Ascending aorta (tissue), 2 donors: ENCODE measurements at regions not wholly inside any gene's neighbourhood (a gene's known extent, or its start where the extent isn't known, plus 50 kb on each side); places are given as distances from the start of the nearest gene placed in this dataset.

ENCODE experiments used
- DNase-seq, 2 donors: peaks; one replicate each; pipeline ENCODE4 v3.0.0-alpha.2; 2019; ENCODE audit warnings: low spot score in 2 of 2
- H3K27ac ChIP-seq, 2 donors: fragments of 200-600 bp; sonication (generic); one replicate each; pipeline ENCODE4 v1.5.1; 2016 to 2017; ENCODE audit warnings: mild to moderate bottlenecking in 1 of 2
- H3K27me3 ChIP-seq: fragments of 200-600 bp; sonication (generic); one replicate; pipeline ENCODE4 v1.5.1; 2017
- H3K36me3 ChIP-seq, 2 donors: fragments of 200-600 bp; sonication (generic); one replicate each; pipeline ENCODE4 v1.5.1; 2016
- H3K4me1 ChIP-seq, 2 donors: fragments of 200-600 bp; sonication (generic); one replicate each; pipeline ENCODE4 v1.5.1; 2016 to 2017; ENCODE audit warnings: mild to moderate bottlenecking in 1 of 2
- H3K4me3 ChIP-seq, 2 donors: fragments of 200-600 bp; sonication (generic); one replicate each; pipeline ENCODE4 v1.5.1; 2016 to 2017; ENCODE audit warnings: mild to moderate bottlenecking in 1 of 2
- H3K9me3 ChIP-seq, 2 donors: fragments of 200-600 bp; sonication (generic); one replicate each; pipeline ENCODE4 v1.5.1; 2016
- CTCF ChIP-seq, 3 experiments: fragments of 200-600 bp in 2 of 3; fragments of 450-650 bp in 1 of 3; sonication (generic) in 2 of 3; IDR thresholded peaks; one replicate each; pipeline ENCODE4 v1.5.1; 2016 to 2019; ENCODE audit warnings: antibody characterized with exemption in 3 of 3, mild to moderate bottlenecking in 1 of 3, moderate library complexity in 1 of 3
- intact Hi-C: fragments of 100-400 bp; cut with DNase I; formaldehyde crosslinking; loops from one replicate; pipeline ENCODE4 v1.15.1; 2023

GRCh38 chr1:34316773-34317172 is 140.1 kb downstream of the C1orf94 start:
- Histone ChIP-seq H3K36me3 (no peaks in the 10 kb centered on the region), H3K27me3 (no peaks in the 10 kb centered on the region), H3K27ac (no peak overlapping the region), H3K4me3 (no peak overlapping the region), H3K9me3 (peaks cover 0 to 3% of the 10 kb centered on the region in 2 donors), H3K4me1 (no peaks in the 10 kb centered on the region)
- no peak for DNase-seq
- TF ChIP-seq CTCF (IDR thresholded peaks at IDR 0.05) = no peak
- intact Hi-C loops = no loop called here

DNA sequence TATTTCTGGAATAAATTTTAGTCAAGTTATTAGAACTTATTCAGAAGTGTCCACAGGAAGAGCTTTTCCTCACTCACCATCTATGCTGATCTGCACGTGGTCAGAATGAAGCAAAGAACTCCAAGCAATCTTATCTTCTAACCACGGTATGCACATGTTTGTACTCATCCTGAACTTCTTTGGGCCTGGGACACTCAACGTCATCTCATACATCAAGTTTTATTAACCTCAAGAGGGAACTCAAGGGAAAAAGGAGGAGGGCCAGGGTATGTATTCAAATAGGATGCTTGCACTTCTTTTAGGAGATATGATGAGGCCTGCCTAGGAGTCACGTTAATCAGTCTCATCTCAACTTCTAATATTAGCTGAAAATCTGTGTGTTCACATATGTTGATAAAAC is 142.5 kb downstream of the C1orf94 start:
- Histone ChIP-seq H3K4me1 (no peaks in the 10 kb centered on the region), H3K36me3 (no peaks in the 10 kb centered on the region), H3K4me3 (no peak overlapping the region), H3K27me3 (no peaks in the 10 kb centered on the region), H3K9me3 (peaks cover 0 to 3% of the 10 kb centered on the region in 2 donors), H3K27ac (no peak overlapping the region)
- TF ChIP-seq CTCF (IDR thresholded peaks at IDR 0.05) = no peak
- no peak for DNase-seq
- intact Hi-C loops = no loop called here

- DNase-seq = no peak
- TF ChIP-seq CTCF (IDR thresholded peaks at IDR 0.05) = no peak
- Histone ChIP-seq H3K4me3 (no peak overlapping the region), H3K36me3 (no peaks in the 10 kb centered on the region), H3K4me1 (no peaks in the 10 kb centered on the region), H3K9me3 (peaks cover 0 to 3% of the 10 kb centered on the region in 2 donors), H3K27ac (no peak overlapping the region), H3K27me3 (no peaks in the 10 kb centered on the region)
- intact Hi-C loops = no loop called here
Observed at GRCh38 chr1:34320053-34320669, 143.5 kb downstream of the C1orf94 start.

GRCh38 chr1:34322969-34323368 is 146.3 kb downstream of the C1orf94 start:
- Histone ChIP-seq H3K27ac (no peak overlapping the region), H3K27me3 (no peaks in the 10 kb centered on the region), H3K4me3 (no peak overlapping the region), H3K9me3 (no peaks in the 10 kb centered on the region), H3K4me1 (no peaks in the 10 kb centered on the region), H3K36me3 (no peaks in the 10 kb centered on the region)
- DNase-seq = no peak
- TF ChIP-seq CTCF (IDR thresholded peaks at IDR 0.05) = no peak
- intact Hi-C loops = no loop called here

GRCh38 chr1:34324879-34325440 is 148.3 kb downstream of the C1orf94 start:
- no peaks in the 10 kb centered on the region for H3K36me3 ChIP-seq
- H3K9me3 ChIP-seq = no peaks in the 10 kb centered on the region
- no peak overlapping the region for H3K27ac ChIP-seq
- H3K27me3 ChIP-seq = no peaks in the 10 kb centered on the region
- DNase-seq = no peak
- H3K4me1 ChIP-seq = no peaks in the 10 kb centered on the region
- no peak for TF ChIP-seq CTCF (IDR thresholded peaks at IDR 0.05)
- intact Hi-C loops = no loop called here
- no peak overlapping the region for H3K4me3 ChIP-seq
